Activated CD8-positive, alpha-beta memory T cell treated with anti-CD3 and anti-CD28 coated beads for 24 hours (primary cell): ENCODE measurements at regions not wholly inside any gene's neighbourhood (a gene's known extent, or its start where the extent isn't known, plus 50 kb on each side); places are given as distances from the start of the nearest gene placed in this dataset.

Source experiments
- DNase-seq: peaks from one replicate; pipeline ENCODE4 v3.0.0-alpha.2; 2020

- peak; percentile 78 for DNase-seq
Measured at GRCh38 chr14:24692382-24693352, 58.7 kb upstream of the GZMB start.

DNA sequence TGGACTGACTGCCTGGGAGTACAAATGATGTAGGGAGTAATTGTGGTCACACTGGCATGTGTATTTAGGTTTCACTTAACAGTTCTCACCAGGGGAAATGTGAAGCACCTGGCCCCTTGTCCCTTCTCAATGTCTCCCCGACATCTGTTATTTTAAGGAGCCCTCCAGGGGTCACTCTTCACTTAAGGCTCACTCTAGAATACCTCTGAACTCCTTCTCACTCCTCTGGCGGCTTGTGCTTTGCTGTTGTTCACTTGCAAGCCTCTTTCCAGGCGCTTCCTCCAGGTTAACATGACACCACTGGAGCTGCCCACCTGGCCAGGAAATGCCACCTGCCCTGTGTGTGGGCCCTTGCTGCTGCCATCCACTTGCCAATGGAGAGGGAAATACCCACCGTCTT, 56.5 kb upstream of the GZMB start:
- no peak for DNase-seq

DNA sequence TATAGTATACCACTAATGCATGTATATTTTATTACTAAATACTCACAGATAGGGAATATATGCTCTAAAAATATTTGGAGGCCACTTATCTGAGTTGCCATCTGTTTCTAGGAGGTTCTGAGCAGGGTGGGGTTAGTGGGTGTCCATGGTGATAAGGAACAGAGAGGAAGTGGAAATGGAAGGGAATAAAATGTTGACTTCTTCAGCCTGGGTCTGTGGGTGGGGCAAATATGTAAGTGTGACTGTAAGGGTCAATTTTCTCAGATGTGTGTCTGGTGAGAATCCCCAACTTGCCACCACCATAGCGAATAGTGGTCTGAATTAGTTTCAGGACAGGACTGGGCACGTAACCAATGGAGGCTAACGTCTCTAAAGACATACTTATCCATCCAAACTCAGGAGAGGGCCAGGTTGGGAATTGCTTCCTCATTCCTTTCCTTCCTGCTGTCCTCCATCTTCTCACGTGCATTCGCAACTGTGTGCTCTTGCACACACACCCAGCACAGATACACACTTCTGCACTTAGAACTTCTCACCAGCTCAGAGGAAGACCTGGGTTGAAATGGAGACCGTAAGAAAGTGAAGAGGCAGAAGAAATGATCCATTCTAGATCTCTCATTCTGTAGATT, 54.2 kb upstream of the GZMB start:
- DNase-seq, result no peak
